Transverse colon (tissue), 3 donors: ENCODE measurements at regions not wholly inside any gene's neighbourhood (a gene's known extent, or its start where the extent isn't known, plus 50 kb on each side); places are given as distances from the start of the nearest gene placed in this dataset.

Experiments
- CTCF ChIP-seq, 5 experiments: fragments of 200-600 bp in 3 of 5; fragments of 450-650 bp in 2 of 5; sonication (generic) in 3 of 5; IDR thresholded peaks; 1 replicate in 2 of 5; 2 replicates in 3 of 5; pipeline ENCODE4 v1.5.1; 2016 to 2017; ENCODE audit warnings: antibody characterized with exemption in 5 of 5, inconsistent platforms in 3 of 5, mild to moderate bottlenecking in 2 of 5, moderate library complexity in 1 of 5
- EP300 ChIP-seq: sonication (generic); formaldehyde crosslinking; IDR thresholded peaks from one replicate; pipeline ENCODE4 v1.6.1; 2017; ENCODE audit warnings: antibody characterized with exemption, low read depth

- TF ChIP-seq EP300 (no peak), CTCF (IDR thresholded peaks at IDR 0.05) (no peak)
Observed at GRCh38 chr14:101477648-101478047, 83.6 kb upstream of the DIO3 start.
